DMS53 treated with DMSO at 0.1 percent for 48 hours (cell line): ENCODE measurements at regions not wholly inside any gene's neighbourhood (a gene's known extent, or its start where the extent isn't known, plus 50 kb on each side); places are given as distances from the start of the nearest gene placed in this dataset.
"Not testable (repeated sequence)": the region's sequence is repeated elsewhere in the genome, so short reads cannot be mapped to it uniquely, and the experiment has no call there.

Experiments
- DNase-seq: peaks from one replicate; lab custom pipeline; 2025; ENCODE audit not compliant: unreplicated experiment; lab: John Stamatoyannopoulos, UW

DNA sequence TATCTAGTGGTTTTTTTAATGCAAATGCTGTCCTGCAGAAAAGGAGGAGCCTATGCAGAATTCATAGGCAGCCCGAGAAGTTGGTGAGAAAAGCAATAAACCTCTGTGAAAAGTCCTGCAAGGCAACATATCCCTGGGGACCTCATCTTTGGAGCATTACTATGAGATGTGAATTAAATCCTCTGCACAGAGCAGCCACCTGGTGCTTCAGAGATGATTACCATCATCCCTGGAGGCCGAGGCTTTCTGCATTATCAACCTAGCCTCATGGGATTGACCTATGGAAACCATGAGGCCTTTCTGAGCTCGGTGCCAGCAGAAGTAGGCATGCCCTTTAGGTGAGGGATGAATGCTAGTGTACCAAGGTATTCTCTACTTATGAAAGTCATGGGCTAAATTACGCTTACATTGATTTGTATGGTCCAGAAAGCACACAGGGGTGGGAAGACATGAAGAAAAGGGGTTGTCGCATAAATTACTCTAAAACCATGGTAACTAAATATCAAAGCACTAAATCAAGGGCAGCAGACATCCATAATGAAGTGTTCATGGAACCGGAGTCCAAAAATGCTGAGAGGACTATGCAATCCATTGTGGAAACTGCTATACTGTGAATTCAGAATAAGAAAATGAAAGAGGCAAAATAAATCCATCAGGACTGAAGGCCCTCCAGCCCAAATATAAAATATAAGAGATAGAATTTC, 623.5 kb upstream of the DDX18 start:
- no peak for DNase-seq

DNA sequence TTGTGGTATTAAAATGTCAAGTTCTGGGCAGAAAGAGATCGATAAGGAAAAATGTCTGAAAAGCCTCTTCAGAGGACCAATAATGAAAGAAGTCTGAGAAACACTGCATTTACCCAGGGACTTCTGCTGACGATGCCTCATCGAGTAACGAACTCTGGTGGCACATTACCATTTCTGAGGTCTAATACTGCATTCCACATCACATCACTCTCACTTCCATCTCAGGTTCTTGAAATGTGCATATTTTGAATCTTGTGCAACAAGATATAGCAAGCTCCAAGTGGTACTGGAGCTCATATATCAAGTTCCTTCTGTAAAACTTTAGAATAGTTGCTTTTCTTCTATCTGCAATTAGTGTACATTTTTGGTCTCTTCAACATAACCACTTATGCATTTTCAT, 619.1 kb upstream of the DDX18 start:
- DNase-seq, result no peak

DNA sequence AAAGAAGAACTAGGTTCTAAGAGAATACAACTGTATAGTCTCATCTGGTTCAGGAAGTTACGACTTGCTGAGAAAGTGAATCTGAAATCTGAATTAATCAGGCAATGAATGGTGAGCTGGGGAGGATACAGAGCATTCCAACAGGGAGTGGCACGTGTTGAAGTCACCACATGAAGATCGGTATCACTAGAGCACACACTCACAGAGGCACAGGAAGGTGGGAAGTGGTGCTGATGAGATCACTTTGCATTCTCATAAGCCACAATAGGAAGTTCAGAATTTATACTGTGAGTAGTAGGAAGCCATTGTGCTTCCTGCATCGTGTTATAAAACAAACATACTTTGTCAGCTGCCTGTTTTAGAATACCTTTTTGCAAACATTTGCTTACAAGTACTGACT, 615.0 kb upstream of the DDX18 start:
- DNase-seq, result peak; percentile 46

DNA sequence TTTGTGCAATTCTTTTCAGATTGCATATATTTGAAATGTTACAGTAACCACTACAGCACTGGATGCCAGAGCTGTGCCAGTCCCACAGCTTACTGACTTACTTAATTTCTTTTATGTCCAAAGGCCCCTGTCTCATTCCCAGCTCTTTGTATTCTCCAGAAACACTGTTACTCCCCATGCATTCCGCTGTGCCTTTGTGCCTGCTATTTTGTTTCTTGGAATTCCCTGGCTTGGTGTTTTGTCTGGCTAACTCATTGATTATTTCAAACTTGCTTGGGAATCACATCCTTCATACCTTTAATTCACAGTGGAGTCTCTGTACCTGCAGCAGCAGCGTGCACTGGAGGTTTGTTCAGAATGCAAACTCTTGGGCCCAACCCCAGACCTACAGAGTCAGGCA, 601.9 kb upstream of the DDX18 start:
- no peak for DNase-seq

DNA sequence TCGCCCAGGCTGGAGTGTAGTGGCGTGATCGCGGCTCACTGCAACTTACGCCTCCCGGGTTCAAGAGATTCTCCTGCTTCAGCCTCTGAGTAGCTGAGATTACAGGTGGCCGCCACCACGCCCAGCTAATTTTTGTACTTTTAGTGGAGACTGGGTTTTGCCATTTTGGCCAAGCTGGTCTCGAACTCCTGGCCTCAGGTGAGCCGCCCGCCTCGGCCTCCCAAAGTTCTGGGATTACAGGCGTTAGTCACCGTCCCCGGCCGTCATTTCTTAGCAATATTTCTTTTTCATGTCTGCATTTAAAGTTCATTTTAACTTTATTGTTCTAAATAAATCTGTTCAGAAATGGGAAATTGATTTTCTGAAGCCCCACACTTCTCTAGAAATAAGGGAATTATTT, 597.3 kb upstream of the DDX18 start:
- DNase-seq, result no peak

DNA sequence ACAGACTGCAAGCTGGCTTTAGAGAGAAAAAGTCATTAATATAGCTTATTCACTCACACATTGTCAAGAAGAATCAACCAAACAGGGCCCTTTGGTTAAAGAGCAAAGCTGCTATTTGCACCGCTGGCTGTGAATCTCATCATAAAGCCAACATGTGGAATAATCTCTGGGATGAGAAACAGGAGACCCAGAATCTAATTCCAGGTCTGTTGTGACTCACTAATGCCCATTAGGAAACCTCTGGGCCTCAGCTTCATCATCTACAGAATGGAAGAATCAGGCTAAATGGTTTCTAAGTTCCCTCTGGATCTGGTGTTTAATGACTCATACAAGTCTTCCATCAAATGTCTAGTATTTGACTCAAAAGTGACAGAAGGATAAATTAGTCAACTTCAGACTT, 591.7 kb upstream of the DDX18 start:
- no peak for DNase-seq

DNA sequence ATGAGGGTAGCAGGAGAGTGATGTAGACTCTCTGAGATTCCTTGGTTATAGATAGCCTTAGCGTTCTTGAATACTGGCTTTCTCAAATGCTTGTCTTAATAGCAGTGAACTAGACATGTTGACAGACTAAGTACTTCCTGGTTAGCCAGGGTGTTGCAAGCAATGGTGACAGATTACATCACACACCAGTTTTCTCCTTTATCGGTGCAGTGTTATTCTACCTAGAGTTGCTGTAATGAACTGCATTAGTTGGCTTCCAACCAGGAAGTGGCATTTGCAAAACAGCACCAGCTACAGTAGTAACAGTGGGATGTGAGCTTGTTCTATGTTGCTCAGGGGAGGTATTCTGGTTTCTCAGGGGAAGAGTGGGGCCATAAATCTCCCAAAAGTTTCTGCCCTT, 582.2 kb upstream of the DDX18 start:
- peak; percentile 51 for DNase-seq

DNA sequence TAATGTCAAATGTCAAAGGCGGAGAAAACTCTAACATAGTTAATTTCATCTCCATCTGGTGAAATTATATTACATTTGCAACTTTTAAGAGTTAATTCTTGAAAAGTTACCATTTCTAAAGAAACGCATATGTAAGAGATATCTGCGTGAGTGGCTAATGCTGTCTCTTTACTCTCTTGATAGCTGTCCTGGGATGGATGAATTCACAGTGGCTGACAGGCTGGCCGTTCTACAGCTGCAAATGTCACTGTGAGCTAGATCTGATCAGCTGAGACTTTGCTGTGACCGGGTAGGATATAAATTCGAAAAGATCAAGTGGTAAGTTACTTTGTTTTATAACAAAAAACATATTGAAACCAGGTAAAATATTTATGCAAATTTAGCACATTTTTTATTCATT, 557.1 kb upstream of the DDX18 start:
- DNase-seq, result no peak

DNA sequence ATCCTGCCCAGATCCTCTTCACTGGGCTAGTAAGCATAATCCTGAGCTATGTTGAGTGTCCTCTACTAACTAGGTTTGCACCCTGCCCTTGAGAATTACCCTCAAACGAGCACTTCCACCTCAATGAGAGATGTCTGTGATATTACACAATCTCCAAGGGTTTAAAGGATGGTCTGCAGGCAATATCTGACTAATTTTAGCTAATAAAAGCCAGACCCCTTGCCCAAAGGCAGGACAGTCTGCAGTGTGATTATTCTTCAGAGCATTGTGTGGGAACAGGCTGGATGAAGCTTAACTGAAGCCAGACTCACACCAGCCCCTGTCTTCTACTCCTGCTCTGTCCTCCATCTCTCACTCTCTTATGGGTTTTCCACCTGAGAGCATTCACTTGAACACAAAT, 544.9 kb upstream of the DDX18 start:
- DNase-seq, result no peak

DNA sequence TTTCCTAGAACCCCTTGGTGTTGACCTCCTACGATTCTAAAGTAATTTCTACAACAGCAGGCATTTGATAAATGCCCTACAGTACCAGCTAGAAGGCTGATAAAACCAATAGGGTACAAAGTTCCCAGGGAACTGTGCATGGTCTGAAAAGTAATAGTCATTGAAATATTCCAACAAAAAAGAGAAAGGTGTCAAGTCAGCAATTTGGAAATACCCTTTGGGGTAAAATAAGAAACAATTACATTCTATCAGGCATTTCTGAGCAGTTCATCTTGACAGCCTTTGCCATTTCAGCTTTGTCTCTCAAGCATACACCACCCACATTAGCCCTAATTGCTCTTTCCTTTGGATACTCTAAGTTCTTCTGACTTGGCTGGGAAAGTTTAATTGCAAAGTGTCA, 542.9 kb upstream of the DDX18 start:
- DNase-seq, result no peak

DNA sequence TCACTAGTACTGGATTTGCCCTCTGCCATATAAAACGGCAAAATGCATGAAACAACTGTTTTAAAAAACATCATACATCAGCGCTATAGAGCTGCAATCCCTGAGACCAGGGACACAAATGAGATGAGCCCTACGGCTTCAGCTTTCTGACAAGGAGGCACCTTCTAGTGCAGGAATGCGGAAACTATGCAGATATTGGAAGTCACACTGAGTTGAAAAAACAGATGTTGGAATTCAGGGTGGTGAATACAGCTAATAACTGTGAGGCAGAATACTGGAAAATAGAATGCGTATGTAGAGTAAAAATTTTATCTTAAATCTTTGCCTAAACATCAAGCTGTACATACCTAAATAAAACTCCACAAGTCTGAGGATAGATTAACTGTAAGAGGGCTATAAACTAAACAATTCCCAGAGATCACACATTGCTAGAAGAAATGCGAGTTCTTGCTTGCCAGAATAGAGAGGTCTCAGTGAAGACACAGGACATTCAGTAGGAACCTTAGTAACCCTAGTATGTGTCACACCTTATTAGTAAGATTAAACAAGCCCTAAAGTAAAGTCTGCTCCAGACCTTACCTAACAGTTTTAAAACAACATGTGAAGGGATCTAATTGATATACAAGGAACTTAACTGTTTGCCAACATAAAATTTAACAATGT, 541.4 kb upstream of the DDX18 start:
- no peak for DNase-seq

DNA sequence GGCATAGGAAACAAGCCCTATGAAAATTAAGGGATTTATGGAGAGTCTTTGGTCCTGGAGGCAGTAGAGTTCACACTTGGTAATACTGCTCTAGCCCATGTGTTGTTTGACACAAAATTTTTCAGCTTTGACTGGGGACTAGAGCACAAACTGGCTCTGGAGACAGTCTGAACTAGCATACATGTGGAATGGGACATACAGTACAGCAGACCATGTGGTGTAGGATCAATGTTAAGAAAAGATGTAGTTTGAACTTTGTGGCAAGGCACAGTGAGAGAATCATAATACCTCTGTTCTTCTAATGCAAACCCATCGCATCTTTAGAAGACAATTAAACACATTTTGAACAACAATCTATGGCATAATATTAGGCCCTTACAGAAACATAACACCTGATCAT, 521.5 kb upstream of the DDX18 start:
- DNase-seq, result no peak

DNA sequence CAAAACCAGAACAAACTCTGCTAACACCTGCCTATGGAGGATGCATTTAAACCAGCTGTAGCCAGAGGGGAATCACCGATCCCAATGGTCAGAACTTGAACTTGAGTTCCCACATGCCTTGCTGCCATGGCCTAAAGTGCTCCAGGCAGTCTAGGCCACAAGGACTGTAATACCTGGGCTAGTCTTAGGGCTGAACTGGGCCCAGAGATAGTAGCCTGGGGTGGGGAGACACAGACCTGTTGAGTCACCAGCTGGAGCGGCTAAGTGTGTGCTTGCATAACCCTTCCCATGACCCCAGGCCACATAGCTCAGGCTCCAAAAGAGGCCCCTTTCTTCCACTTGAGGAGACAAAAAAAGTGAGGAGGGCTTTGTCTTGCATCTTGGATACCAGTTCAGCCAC, 515.0 kb upstream of the DDX18 start:
- no peak for DNase-seq

DNA sequence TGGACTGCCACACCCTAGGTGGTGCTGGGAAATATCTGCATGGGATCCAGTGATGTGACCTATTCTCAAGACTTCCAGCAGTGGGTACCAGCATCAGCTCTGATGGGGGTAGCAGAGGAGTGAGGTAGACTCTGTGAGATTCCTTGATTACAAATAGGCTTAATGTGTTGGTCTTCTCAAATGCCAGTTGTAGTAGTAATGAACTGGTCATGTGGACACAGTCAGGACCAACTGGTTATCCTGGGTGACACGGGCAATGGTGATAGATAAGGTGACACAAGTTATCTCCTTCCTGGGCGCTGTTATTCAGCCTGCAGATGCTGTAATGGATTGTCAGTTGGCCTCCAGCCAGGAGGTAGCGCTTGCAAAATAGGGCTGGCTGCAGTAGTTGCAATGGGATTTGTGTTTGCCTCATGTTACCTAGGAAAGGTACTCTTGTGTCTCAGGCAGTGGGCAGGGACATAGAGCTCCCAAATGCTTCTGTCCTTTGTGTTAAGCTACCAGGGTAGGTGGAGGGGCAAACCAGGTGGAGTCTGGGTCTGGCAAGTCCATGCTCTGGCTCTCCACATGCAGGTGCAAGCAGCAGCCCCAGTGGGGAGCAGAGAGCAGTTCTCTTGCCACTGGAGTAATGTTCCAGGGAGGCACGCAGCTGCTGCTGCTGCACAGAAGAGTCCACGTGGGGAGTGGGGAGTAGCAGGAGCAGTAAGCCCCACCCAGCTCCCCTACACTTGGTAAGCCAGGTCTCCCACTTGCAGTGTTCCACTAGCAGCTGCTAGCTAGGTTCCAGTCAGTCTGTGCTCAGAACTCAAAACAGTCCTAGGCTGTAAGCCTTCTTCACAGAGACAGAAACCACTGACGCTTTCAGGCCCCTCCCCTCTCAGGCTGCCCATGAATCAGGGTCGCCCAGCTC, 505.4 kb upstream of the DDX18 start:
- DNase-seq, result no peak

DNA sequence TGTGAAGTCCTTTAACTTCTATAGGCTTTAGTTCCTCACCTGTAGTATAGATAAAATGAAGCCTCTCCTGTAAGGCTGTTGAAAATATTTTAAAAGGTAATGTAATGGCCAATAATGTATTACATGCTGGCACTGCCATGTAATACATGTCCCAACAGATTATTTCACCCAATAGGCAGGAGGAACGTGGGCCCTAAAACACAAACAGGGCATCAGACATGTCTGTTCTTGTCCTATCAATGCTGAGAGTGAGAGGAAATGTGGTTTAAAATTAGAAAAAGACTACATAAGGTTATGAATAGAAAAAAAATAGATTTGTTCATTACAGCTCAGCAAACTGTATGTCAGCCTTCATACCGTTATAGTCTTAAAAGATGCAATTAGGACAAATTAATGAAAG, 492.7 kb upstream of the DDX18 start:
- no peak for DNase-seq

DNA sequence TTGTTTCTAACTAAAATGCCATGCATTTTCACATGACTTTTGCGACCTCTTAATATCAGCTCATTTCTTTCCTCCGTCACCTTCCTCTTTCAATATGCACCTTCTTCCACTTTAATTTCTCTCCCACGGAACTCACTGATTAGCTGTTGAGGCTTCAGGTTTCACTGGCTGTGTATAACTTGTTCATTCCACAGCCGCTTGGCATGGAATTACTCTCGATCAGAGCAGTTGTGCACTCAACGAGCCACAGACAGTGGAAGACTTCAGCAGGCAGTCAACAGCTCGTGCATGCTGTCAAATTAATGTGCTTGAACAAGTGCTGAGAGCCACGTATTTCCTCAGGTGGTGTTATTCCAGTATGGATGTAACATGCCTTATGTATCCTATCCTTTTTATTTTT, 491.2 kb upstream of the DDX18 start:
- DNase-seq, result no peak

DNA sequence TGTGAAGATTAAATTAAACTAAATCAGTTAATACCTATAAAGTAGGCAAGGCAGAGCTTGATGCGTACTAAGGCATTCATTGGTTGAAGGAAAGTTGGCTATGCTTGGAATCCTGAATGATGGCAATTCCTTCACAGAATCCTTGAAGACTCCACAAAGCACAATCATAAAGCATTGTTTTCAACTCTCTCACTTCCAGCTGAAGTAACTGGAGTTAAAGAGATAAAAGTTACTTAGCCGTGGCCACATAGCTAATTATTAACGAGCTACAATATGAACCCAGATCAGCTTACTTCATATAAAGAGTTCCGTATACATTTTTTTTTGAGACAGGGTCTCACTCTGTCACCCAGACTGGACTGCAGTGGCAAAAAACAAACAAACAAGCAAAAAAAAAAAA, 483.9 kb upstream of the DDX18 start:
- peak; percentile 16 for DNase-seq

DNA sequence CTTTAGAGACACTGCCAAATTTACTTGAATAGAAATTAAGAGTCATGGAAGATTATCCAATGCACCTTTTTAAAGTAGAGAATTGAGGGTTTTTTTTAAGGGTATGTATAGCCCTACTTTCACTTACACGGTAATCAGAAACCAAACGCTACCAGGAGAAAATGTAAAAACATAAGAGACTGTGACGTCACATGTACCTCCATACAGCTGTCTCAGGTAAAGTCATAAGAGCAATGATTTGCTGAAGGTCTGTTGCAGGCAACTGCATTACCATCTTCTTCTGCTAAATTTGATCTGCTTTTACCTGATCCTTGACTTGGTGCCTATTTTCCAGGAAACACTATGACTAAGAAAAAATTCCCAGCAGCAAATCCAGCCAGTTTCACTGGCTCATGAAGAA, 478.5 kb upstream of the DDX18 start:
- DNase-seq, result no peak

DNA sequence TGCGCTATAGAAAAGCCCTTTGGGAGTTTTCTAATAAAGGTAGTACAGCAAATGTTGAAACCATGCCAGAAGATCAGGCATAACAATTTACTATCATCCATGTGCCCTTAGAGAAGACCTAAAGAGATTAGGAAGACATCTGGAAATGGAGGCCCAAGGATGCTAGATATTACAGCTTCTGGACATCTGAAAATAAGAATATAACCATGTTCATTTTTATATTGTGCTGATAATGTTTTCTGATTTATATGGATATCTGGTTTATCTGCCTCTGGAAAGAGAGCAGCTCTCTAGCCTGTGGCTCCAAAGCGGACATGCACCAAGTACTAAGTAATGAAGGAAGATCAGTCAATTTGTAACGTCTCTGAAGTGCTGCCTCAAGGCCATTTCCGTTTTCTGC, 478.0 kb upstream of the DDX18 start:
- DNase-seq, result no peak

DNA sequence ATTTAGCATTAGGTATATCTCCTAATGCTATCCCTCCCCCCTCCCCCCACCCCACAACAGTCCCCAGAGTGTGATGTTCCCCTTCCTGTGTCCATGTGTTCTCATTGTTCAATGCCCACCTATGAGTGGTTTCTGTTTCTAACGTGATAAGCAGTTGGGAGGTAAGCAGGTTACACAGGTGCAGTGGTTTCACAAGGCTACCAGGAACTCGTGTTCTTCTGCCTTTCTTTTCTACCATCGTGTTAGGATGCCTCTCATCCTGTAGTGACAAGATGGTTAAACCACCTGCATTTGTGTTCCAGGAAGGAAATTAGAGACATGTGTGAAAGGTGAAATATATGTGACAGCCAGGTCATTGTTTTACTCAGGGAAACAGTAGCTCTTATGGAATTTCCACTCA, 476.5 kb upstream of the DDX18 start:
- not testable (repeated sequence) for DNase-seq

DNA sequence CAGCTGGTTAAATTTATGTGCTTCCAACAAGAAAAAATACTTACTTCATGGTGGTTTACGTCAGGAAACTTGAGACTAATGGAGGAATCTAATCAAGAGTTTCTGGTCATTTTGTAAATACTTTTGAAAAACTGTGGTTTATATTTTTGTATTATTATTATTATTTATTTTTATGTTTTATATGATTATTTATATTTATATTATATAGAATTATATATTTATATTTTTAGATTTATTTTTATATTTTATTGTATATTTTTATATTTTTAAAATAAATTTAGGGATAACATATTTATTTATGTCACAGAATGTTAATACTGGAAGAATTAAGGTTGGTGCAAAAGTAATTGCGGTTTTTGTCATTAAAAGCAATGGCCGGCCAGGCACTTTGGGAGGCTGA, 474.5 kb upstream of the DDX18 start:
- no peak for DNase-seq

DNA sequence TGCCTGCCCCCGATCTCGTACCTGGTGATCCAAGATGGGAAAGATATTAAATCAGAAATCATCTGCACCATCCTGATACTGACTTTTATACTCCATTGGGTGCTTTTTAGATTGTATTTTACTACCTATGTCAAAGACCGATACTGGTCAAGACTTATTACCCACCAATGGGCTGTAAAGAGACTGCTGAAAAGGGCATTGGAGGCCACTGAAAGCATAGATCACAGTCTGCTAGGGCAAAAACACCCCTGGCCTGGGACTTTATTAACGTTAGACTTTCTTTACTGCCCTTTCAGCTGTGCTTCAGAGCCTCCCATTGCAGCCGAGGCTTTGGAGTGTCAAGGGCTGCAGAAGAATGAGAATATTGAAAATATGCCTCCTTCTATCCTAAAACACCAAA, 472.8 kb upstream of the DDX18 start:
- no peak for DNase-seq
